HL-60 (cell line): ENCODE measurements at regions not wholly inside any gene's neighbourhood (a gene's known extent, or its start where the extent isn't known, plus 50 kb on each side); places are given as distances from the start of the nearest gene placed in this dataset.

ENCODE experiments used
- DNase-seq, 2 experiments: peaks; one replicate each; pipeline ENCODE4 v3.0.0-alpha.2; 2010 to 2020; ENCODE audit warnings: low read depth in 1 of 2, low spot score in 1 of 2
- H3K27ac ChIP-seq: fragments of 250-450 bp; sonication (Bioruptor Pico); replicated peaks from 2 replicates; pipeline ENCODE4 v1.5.1; 2020; ENCODE audit warnings: mild to moderate bottlenecking, moderate library complexity
- H3K27me3 ChIP-seq: fragments of 250-450 bp; sonication (Bioruptor Pico); 2 replicates; pipeline ENCODE4 v1.5.1; 2021; ENCODE audit warnings: mild to moderate bottlenecking, moderate library complexity; ENCODE audit not compliant: insufficient read depth, poor library complexity, severe bottlenecking
- H3K4me3 ChIP-seq: replicated peaks from 2 replicates; pipeline ENCODE4 v1.5.1; 2011; ENCODE audit warnings: mild to moderate bottlenecking, control low read depth, low read length; ENCODE audit not compliant: insufficient read depth
- CTCF ChIP-seq: IDR thresholded peaks from one replicate; pipeline ENCODE4 v1.5.1; 2011; ENCODE audit warnings: low read length, control low read depth, inconsistent platforms; ENCODE audit not compliant: insufficient read depth
- GABPA ChIP-seq: IDR thresholded peaks from 2 replicates; pipeline ENCODE4 v1.6.1; 2012; ENCODE audit warnings: low read depth
- POLR2AphosphoS5 ChIP-seq: IDR thresholded peaks from 2 replicates; pipeline ENCODE4 v1.6.1; 2012; ENCODE audit warnings: low read depth
- SPI1 ChIP-seq: IDR thresholded peaks from 2 replicates; pipeline ENCODE4 v1.6.1; 2012; ENCODE audit warnings: low read depth, mild to moderate bottlenecking, borderline replicate concordance
- TF ChIP-seq, protein P1 (sequence below): IDR thresholded peaks from 2 replicates; pipeline ENCODE4 v1.6.1; 2012; ENCODE audit warnings: low read depth; ENCODE audit not compliant: insufficient replicate concordance

- Histone ChIP-seq H3K27ac (no peak overlapping the region), H3K27me3 (no peaks in the 10 kb centered on the region)
- TF ChIP-seq CTCF (no peak), SPI1 (no peak), POLR2AphosphoS5 (no peak), GABPA (no peak)
- TF ChIP-seq, protein P1, sequence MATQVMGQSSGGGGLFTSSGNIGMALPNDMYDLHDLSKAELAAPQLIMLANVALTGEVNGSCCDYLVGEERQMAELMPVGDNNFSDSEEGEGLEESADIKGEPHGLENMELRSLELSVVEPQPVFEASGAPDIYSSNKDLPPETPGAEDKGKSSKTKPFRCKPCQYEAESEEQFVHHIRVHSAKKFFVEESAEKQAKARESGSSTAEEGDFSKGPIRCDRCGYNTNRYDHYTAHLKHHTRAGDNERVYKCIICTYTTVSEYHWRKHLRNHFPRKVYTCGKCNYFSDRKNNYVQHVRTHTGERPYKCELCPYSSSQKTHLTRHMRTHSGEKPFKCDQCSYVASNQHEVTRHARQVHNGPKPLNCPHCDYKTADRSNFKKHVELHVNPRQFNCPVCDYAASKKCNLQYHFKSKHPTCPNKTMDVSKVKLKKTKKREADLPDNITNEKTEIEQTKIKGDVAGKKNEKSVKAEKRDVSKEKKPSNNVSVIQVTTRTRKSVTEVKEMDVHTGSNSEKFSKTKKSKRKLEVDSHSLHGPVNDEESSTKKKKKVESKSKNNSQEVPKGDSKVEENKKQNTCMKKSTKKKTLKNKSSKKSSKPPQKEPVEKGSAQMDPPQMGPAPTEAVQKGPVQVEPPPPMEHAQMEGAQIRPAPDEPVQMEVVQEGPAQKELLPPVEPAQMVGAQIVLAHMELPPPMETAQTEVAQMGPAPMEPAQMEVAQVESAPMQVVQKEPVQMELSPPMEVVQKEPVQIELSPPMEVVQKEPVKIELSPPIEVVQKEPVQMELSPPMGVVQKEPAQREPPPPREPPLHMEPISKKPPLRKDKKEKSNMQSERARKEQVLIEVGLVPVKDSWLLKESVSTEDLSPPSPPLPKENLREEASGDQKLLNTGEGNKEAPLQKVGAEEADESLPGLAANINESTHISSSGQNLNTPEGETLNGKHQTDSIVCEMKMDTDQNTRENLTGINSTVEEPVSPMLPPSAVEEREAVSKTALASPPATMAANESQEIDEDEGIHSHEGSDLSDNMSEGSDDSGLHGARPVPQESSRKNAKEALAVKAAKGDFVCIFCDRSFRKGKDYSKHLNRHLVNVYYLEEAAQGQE: no peak
Measured at GRCh38 chr18:77466890-77467289, 217.2 kb downstream of the GALR1 start.

DNA sequence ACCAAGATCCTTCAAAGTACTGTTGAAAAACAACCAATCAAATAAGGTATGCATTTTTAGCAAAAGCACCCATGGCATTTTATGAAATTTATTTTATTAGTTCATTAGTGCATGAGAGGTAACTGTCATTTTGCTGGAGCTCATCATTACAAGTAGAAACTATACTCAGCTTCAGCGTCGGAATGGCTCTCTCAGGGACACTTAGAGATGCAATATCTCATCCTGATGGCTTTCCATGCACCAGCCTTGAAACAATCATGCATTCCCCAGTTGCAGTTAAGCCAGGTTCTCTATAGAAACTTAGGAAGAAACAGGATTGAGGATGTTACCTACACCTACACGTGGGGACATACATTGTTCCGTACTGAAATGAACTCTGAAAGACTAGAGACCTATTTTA is 219.5 kb downstream of the GALR1 start:
- no peaks in the 10 kb centered on the region for H3K27me3 ChIP-seq
- TF ChIP-seq POLR2AphosphoS5 (no peak), GABPA (no peak), SPI1 (no peak), CTCF (no peak)
- TF ChIP-seq, protein P1: no peak
- no peak overlapping the region for H3K4me3 ChIP-seq
- no peak for DNase-seq
- H3K27ac ChIP-seq: no peak overlapping the region

More at GRCh38 chr18:77466890-77467289, 217.2 kb downstream of the GALR1 start:
- no peak overlapping the region for H3K4me3 ChIP-seq
- no peak for DNase-seq

DNA sequence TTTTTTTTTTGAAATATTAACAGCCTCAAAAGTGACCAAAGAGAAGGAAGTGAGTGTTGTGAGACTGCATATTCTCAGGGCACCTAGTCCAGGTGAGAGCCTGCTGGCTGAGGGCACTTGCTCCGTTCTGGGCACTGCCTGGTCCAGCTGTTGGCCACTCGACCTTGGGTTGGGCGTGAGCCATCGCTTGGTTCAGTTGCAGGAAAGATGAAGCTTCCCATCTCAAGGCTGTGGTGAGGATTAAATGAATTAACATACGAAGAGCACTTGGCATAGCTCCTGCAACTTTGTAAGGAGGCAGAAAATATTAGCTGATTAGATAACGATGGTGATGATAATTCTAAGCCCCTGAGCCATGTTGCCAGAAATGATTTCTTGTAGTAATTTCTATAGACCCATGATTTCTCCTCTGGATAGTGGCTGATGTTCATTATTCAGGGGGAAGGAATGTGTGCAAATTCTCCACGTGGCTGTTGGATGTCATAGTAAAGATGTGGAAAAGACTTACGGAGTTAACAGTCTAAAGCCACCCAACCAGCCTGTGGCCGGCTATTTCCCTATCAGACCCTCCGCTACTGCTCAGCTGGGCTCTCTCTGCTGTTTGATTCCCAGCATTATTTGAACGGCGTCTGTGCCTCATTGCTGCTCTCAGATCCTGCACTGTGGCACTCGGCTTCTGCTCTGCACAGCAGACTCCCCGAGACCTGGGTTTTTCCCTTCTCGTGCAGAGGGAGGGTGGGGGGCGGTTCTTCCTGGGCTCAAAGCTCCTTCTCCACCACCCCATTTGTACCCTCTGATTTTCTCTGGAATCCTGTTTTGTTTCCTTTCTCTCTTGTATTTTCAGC is 221.1 kb downstream of the GALR1 start:
- DNase-seq: no peak
- H3K27ac ChIP-seq: no peak overlapping the region
- no peak overlapping the region for H3K4me3 ChIP-seq
- no peaks in the 10 kb centered on the region for H3K27me3 ChIP-seq
- TF ChIP-seq, protein P1: no peak
- TF ChIP-seq POLR2AphosphoS5 (no peak), GABPA (no peak), SPI1 (no peak)
